GM23338 (cell line): ENCODE measurements at regions not wholly inside any gene's neighbourhood (a gene's known extent, or its start where the extent isn't known, plus 50 kb on each side); places are given as distances from the start of the nearest gene placed in this dataset.

Source experiments
- ATAC-seq: fragments of 200-7000 bp; cut with Tn5 transposase; 3 replicates; pipeline ENCODE4 v1.9.1; 2020
- DNase-seq: peaks from one replicate; pipeline ENCODE4 v3.0.0-alpha.2; 2015; ENCODE audit warnings: low spot score
- H2AFZ ChIP-seq: fragments of 200-600 bp; sonication (generic); 2 replicates; pipeline ENCODE4 v1.8.0; 2016; ENCODE audit warnings: antibody characterized with exemption, mild to moderate bottlenecking, moderate library complexity
- H3F3A ChIP-seq: fragments of 200-600 bp; sonication (generic); replicated peaks from 2 replicates; pipeline ENCODE4 v1.8.0; 2017; ENCODE audit warnings: antibody characterized with exemption, mixed run types, low read depth
- H3K27ac ChIP-seq: fragments of 200-600 bp; sonication (generic); 2 replicates; pipeline ENCODE4 v1.6.1; 2016; ENCODE audit warnings: low read depth
- H3K27me3 ChIP-seq: fragments of 200-600 bp; sonication (generic); 2 replicates; pipeline ENCODE4 v1.8.0; 2016; ENCODE audit warnings: mild to moderate bottlenecking, mixed run types, moderate library complexity; ENCODE audit not compliant: insufficient read depth
- H3K36me3 ChIP-seq: fragments of 200-600 bp; sonication (generic); 2 replicates; pipeline ENCODE4 v1.8.0; 2016; ENCODE audit warnings: mild to moderate bottlenecking; ENCODE audit not compliant: insufficient read depth
- H3K4me1 ChIP-seq: fragments of 200-600 bp; sonication (generic); 2 replicates; pipeline ENCODE4 v1.8.0; 2016; ENCODE audit warnings: mild to moderate bottlenecking, moderate library complexity; ENCODE audit not compliant: insufficient read depth
- H3K4me2 ChIP-seq: fragments of 200-600 bp; sonication (generic); 2 replicates; pipeline ENCODE4 v1.7.1; 2017; ENCODE audit warnings: mixed run types
- H3K4me3 ChIP-seq: fragments of 200-600 bp; sonication (generic); 2 replicates; pipeline ENCODE4 v1.6.1; 2016; ENCODE audit warnings: mixed run types
- H3K79me2 ChIP-seq: fragments of 200-600 bp; sonication (generic); replicated peaks from 2 replicates; pipeline ENCODE4 v1.8.0; 2017; ENCODE audit warnings: mild to moderate bottlenecking; ENCODE audit not compliant: insufficient read depth
- H3K9me2 ChIP-seq: fragments of 200-600 bp; sonication (generic); 2 replicates; pipeline ENCODE4 v1.8.0; 2017; ENCODE audit not compliant: insufficient read depth
- H4K20me1 ChIP-seq: fragments of 200-600 bp; sonication (generic); replicated peaks from 2 replicates; pipeline ENCODE4 v1.8.0; 2017; ENCODE audit warnings: mild to moderate bottlenecking; ENCODE audit not compliant: insufficient read depth
- H3K27ac Mint-ChIP-seq: 2 replicates; pipeline ENCODE4 v1.8.0; 2020; ENCODE audit warnings: inconsistent platforms, mild to moderate bottlenecking, moderate library complexity, mixed read lengths
- H3K27me3 Mint-ChIP-seq: 3 replicates; pipeline ENCODE4 v1.8.0; 2022; ENCODE audit warnings: low read depth, mild to moderate bottlenecking, moderate library complexity, mixed read lengths, inconsistent platforms; ENCODE audit not compliant: insufficient read depth, poor library complexity
- H3K36me3 Mint-ChIP-seq: 3 replicates; pipeline ENCODE4 v1.8.0; 2021; ENCODE audit warnings: low read depth, mild to moderate bottlenecking, inconsistent platforms, moderate library complexity, mixed read lengths
- H3K4me1 Mint-ChIP-seq: 3 replicates; pipeline ENCODE4 v1.8.0; 2020; ENCODE audit warnings: mild to moderate bottlenecking, inconsistent platforms, mixed read lengths
- H3K4me3 Mint-ChIP-seq: 3 replicates; pipeline ENCODE4 v1.8.0; 2021; ENCODE audit warnings: moderate library complexity, mild to moderate bottlenecking, inconsistent platforms, mixed read lengths
- H3K9me3 Mint-ChIP-seq: 3 replicates; pipeline ENCODE4 v1.8.0; 2020; ENCODE audit warnings: moderate library complexity, mild to moderate bottlenecking, inconsistent platforms, mixed read lengths
- ETS1 ChIP-seq: IDR thresholded peaks from 2 replicates; pipeline ENCODE4 v1.6.1; 2016; ENCODE audit warnings: antibody characterized with exemption
- EZH2phosphoT487 ChIP-seq: fragments of 200-600 bp; sonication (generic); IDR thresholded peaks from one replicate; pipeline ENCODE4 v1.8.1; 2018; ENCODE audit warnings: antibody characterized with exemption; ENCODE audit not compliant: unreplicated experiment
- NANOG ChIP-seq: IDR thresholded peaks from 2 replicates; pipeline ENCODE4 v1.6.1; 2016; ENCODE audit warnings: antibody characterized with exemption, borderline replicate concordance
- POLR2AphosphoS5 ChIP-seq: IDR thresholded peaks from 2 replicates; pipeline ENCODE4 v1.6.1; 2016; ENCODE audit warnings: antibody characterized with exemption, low read depth
- STAT1 ChIP-seq: IDR thresholded peaks from one replicate; pipeline ENCODE4 v1.6.1; 2016; ENCODE audit warnings: antibody characterized with exemption; ENCODE audit not compliant: unreplicated experiment
- ZNF114 ChIP-seq: fragments of 250-450 bp; sonication (Bioruptor Pico); IDR thresholded peaks from 2 replicates; pipeline ENCODE4 v1.5.0; 2020; ENCODE audit warnings: mild to moderate bottlenecking, moderate library complexity
- ZNF331 ChIP-seq: fragments of 250-450 bp; sonication (Bioruptor Pico); IDR thresholded peaks from 2 replicates; pipeline ENCODE4 v1.5.0; 2020; ENCODE audit warnings: low read depth, mild to moderate bottlenecking, moderate library complexity
- TF ChIP-seq, protein P1 (sequence below), 2 experiments: fragments of 200-600 bp in 1 of 2; sonication (generic) in 1 of 2; conservative IDR thresholded peaks; 2 replicates each; pipeline versions ENCODE4 v1.5.1 to v1.6.1; 2016 to 2017; ENCODE audit warnings: antibody characterized with exemption in 2 of 2, low read depth in 2 of 2, mild to moderate bottlenecking in 2 of 2, moderate library complexity in 1 of 2
- TF ChIP-seq, protein P2 (sequence below): fragments of 250-450 bp; sonication (Bioruptor Pico); IDR thresholded peaks from 2 replicates; pipeline ENCODE4 v1.5.0; 2020; ENCODE audit warnings: mild to moderate bottlenecking, moderate library complexity

GRCh38 chr15:94070356-94071295, 160.7 kb upstream of the MCTP2 start:
- Histone ChIP-seq H3F3A (no peaks in the 10 kb centered on the region), H3K36me3 (no peaks in the 10 kb centered on the region), H3K4me1 (no peaks in the 10 kb centered on the region), H3K9me2 (no peaks in the 10 kb centered on the region), H3K79me2 (no peaks in the 10 kb centered on the region), H4K20me1 (no peaks in the 10 kb centered on the region), H3K27me3 (no peaks in the 10 kb centered on the region), H3K4me3 (no peak overlapping the region), H2AFZ (peak overlapping the region; percentile 86), H3K4me2 (no peak overlapping the region), H3K27ac (no peak overlapping the region)
- H3K9me3 Mint-ChIP-seq, result peaks cover 7% of the 10 kb centered on the region; the same call in 2 of the 3 replicates
- H3K4me3 Mint-ChIP-seq, result no peak overlapping the region
- peaks cover 2% of the 10 kb centered on the region for H3K27me3 Mint-ChIP-seq
- H3K36me3 Mint-ChIP-seq, result no peaks in the 10 kb centered on the region
- ATAC-seq, result peak; percentile 59
- peaks cover 7% of the 10 kb centered on the region; the same call in 1 of the 3 replicates for H3K4me1 Mint-ChIP-seq
- DNase-seq, result peak; percentile 31
- H3K27ac Mint-ChIP-seq, result no peak overlapping the region
- no peak for TF ChIP-seq POLR2AphosphoS5
- no peak for TF ChIP-seq NANOG
- TF ChIP-seq ETS1, result no peak
- TF ChIP-seq STAT1, result no peak
- no peak for TF ChIP-seq ZNF331 (CRISPR knock-in tag)
- TF ChIP-seq, protein P1, sequence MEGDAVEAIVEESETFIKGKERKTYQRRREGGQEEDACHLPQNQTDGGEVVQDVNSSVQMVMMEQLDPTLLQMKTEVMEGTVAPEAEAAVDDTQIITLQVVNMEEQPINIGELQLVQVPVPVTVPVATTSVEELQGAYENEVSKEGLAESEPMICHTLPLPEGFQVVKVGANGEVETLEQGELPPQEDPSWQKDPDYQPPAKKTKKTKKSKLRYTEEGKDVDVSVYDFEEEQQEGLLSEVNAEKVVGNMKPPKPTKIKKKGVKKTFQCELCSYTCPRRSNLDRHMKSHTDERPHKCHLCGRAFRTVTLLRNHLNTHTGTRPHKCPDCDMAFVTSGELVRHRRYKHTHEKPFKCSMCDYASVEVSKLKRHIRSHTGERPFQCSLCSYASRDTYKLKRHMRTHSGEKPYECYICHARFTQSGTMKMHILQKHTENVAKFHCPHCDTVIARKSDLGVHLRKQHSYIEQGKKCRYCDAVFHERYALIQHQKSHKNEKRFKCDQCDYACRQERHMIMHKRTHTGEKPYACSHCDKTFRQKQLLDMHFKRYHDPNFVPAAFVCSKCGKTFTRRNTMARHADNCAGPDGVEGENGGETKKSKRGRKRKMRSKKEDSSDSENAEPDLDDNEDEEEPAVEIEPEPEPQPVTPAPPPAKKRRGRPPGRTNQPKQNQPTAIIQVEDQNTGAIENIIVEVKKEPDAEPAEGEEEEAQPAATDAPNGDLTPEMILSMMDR (conservative IDR thresholded peaks at IDR 0.05; ENCODE audit: low read depth in 2 of 2), result peak in 1 of 2 experiments; percentile 25; a peak in 2 of 4 replicates

DNA sequence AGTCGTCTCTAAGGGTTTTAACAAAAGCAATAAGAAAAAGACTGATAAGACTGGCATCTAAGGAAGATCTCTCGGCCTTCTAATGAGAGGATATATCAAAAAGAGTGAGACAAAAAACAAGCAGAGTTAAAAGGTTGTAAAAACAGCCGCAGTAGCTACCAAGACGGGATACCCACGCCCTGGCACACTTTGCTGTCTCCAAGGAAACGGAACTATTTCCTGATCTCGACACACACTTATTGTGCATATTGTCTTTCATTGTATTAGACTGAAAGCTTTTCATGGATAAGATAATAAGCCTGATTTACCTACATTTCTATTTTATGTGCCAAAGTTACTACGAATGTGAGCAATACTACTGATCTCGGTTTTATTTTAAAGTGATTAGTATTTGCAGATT, 161.5 kb upstream of the MCTP2 start:
- Mint-ChIP-seq H3K36me3 (no peaks in the 10 kb centered on the region), H3K4me1 (peaks cover 7% of the 10 kb centered on the region; the same call in 1 of the 3 replicates), H3K9me3 (peaks cover 12% of the 10 kb centered on the region), H3K4me3 (no peak overlapping the region), H3K27ac (no peak overlapping the region), H3K27me3 (peaks cover 2% of the 10 kb centered on the region)
- TF ChIP-seq, protein P2, sequence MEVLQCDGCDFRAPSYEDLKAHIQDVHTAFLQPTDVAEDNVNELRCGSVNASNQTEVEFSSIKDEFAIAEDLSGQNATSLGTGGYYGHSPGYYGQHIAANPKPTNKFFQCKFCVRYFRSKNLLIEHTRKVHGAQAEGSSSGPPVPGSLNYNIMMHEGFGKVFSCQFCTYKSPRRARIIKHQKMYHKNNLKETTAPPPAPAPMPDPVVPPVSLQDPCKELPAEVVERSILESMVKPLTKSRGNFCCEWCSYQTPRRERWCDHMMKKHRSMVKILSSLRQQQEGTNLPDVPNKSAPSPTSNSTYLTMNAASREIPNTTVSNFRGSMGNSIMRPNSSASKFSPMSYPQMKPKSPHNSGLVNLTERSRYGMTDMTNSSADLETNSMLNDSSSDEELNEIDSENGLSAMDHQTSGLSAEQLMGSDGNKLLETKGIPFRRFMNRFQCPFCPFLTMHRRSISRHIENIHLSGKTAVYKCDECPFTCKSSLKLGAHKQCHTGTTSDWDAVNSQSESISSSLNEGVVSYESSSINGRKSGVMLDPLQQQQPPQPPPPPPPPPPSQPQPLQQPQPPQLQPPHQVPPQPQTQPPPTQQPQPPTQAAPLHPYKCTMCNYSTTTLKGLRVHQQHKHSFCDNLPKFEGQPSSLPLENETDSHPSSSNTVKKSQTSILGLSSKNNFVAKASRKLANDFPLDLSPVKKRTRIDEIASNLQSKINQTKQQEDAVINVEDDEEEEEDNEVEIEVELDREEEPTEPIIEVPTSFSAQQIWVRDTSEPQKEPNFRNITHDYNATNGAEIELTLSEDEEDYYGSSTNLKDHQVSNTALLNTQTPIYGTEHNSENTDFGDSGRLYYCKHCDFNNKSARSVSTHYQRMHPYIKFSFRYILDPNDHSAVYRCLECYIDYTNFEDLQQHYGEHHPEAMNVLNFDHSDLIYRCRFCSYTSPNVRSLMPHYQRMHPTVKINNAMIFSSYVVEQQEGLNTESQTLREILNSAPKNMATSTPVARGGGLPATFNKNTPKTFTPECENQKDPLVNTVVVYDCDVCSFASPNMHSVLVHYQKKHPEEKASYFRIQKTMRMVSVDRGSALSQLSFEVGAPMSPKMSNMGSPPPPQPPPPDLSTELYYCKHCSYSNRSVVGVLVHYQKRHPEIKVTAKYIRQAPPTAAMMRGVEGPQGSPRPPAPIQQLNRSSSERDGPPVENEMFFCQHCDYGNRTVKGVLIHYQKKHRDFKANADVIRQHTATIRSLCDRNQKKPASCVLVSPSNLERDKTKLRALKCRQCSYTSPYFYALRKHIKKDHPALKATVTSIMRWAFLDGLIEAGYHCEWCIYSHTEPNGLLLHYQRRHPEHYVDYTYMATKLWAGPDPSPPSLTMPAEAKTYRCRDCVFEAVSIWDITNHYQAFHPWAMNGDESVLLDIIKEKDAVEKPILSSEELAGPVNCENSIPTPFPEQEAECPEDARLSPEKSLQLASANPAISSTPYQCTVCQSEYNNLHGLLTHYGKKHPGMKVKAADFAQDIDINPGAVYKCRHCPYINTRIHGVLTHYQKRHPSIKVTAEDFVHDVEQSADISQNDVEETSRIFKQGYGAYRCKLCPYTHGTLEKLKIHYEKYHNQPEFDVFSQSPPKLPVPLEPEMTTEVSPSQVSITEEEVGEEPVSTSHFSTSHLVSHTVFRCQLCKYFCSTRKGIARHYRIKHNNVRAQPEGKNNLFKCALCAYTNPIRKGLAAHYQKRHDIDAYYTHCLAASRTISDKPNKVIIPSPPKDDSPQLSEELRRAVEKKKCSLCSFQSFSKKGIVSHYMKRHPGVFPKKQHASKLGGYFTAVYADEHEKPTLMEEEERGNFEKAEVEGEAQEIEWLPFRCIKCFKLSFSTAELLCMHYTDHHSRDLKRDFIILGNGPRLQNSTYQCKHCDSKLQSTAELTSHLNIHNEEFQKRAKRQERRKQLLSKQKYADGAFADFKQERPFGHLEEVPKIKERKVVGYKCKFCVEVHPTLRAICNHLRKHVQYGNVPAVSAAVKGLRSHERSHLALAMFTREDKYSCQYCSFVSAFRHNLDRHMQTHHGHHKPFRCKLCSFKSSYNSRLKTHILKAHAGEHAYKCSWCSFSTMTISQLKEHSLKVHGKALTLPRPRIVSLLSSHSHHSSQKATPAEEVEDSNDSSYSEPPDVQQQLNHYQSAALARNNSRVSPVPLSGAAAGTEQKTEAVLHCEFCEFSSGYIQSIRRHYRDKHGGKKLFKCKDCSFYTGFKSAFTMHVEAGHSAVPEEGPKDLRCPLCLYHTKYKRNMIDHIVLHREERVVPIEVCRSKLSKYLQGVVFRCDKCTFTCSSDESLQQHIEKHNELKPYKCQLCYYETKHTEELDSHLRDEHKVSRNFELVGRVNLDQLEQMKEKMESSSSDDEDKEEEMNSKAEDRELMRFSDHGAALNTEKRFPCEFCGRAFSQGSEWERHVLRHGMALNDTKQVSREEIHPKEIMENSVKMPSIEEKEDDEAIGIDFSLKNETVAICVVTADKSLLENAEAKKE, result no peak
- TF ChIP-seq ZNF114 (CRISPR knock-in tag) (no peak), ZNF331 (CRISPR knock-in tag) (no peak), EZH2phosphoT487 (no peak)
- DNase-seq, result no peak
- peaks cover 4% of the 10 kb centered on the region for H3K9me2 ChIP-seq
- no peaks in the 10 kb centered on the region for H3F3A ChIP-seq
- H3K27me3 ChIP-seq, result no peaks in the 10 kb centered on the region
- H3K4me2 ChIP-seq, result no peak overlapping the region
- H3K4me3 ChIP-seq, result no peak overlapping the region
- no peaks in the 10 kb centered on the region for H3K79me2 ChIP-seq
- no peaks in the 10 kb centered on the region for H3K36me3 ChIP-seq
- no peaks in the 10 kb centered on the region for H3K4me1 ChIP-seq
- ATAC-seq, result no peak
- no peak overlapping the region for H3K27ac ChIP-seq
- no peak overlapping the region for H2AFZ ChIP-seq
- no peaks in the 10 kb centered on the region for H4K20me1 ChIP-seq
